ENCODE measurements at regions not wholly inside any gene's neighbourhood (a gene's known extent, or its start where the extent isn't known, plus 50 kb on each side); places are given as distances from the start of the nearest gene placed in this dataset.
"Not testable (repeated sequence)": the region's sequence is repeated elsewhere in the genome, so short reads cannot be mapped to it uniquely, and the experiment has no call there.

GRCh38 chr20:30719415-30720199, 537.9 kb upstream of the DEFB115 start:
- not testable (repeated sequence) for DNase-seq (ENCODE audit: low spot score); H3K4me3 Mint-ChIP-seq (ENCODE audit: unreplicated experiment); H3K36me3 Mint-ChIP-seq (ENCODE audit: low read depth, unreplicated experiment); H3K4me1 Mint-ChIP-seq (ENCODE audit: unreplicated experiment); H3K27ac Mint-ChIP-seq (ENCODE audit: unreplicated experiment); H3K9me3 Mint-ChIP-seq (ENCODE audit: unreplicated experiment); H3K27me3 Mint-ChIP-seq (ENCODE audit: unreplicated experiment)

DNA sequence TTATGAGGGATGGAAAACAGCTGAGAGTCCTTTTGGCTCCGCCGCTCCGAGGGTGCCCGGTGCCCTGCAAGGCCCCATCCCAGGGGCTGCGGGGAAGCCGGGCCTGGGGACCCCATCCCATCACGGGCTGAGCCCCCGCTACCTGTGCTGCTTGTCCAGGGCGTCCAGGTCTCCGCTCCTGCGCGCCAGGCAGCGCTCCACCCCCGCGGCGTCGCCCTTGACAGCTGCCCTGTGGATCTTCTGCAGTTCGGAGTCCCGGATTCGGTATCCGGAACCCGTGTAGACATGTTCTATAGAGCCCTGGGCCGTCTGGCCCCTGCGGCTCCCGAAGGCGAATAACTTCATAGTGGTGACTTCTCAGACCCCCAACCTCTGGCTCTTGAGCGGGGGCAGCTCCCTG, 534.0 kb upstream of the DEFB115 start:
- peak; percentile 8 for DNase-seq (ENCODE audit: low spot score)
- H3K36me3 Mint-ChIP-seq (ENCODE audit: low read depth, unreplicated experiment); H3K4me1 Mint-ChIP-seq (ENCODE audit: unreplicated experiment); H3K27ac Mint-ChIP-seq (ENCODE audit: unreplicated experiment); H3K9me3 Mint-ChIP-seq (ENCODE audit: unreplicated experiment); H3K27me3 Mint-ChIP-seq (ENCODE audit: unreplicated experiment): not testable (repeated sequence)
- H3K4me3 Mint-ChIP-seq (ENCODE audit: unreplicated experiment), result peak overlapping the region; percentile 92

DNA sequence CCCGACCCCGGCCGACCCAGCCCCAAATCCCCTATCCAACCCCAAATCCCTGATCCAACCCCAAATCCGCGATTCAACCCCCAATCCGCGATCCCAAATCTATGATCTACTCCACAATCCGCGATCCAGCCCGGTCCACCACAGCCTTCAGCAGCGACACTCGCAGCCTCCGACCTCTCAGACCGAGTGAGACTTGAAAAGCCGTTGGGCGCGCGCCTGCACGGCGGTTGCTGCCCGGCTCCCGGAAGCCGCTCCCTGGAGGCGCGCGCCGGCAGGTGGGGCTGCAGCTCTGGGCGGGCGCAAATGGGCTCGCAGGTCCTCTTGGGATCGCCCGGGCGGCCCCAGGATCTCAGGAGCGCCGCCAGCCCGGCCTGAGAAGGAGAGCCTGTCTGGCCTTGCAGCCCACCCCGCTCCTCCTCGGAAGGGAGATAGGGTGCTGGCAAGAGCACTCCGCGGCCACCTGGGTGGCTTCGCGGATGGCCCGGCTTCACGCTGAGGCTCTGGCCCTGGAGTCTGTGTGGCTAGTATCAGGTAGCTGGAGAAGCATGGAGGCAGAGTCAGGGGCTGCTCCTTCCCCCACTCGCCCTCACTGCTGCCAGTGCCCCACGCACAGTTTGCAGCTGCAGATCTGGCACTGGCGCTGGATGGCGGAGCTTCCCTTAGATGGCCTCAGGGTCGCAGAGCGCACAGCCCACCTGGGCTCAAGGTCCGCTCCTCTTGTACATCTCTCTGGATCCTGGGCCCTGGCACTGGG, 533.4 kb upstream of the DEFB115 start:
- not testable (repeated sequence) for H3K27me3 Mint-ChIP-seq (ENCODE audit: unreplicated experiment); H3K27ac Mint-ChIP-seq (ENCODE audit: unreplicated experiment); H3K36me3 Mint-ChIP-seq (ENCODE audit: low read depth, unreplicated experiment); H3K9me3 Mint-ChIP-seq (ENCODE audit: unreplicated experiment); H3K4me1 Mint-ChIP-seq (ENCODE audit: unreplicated experiment)
- peak; percentile 70 for DNase-seq (ENCODE audit: low spot score)
- H3K4me3 Mint-ChIP-seq (ENCODE audit: unreplicated experiment), result peak overlapping the region; percentile 92

GRCh38 chr20:30724688-30725074, 532.8 kb upstream of the DEFB115 start:
- H3K36me3 Mint-ChIP-seq (ENCODE audit: low read depth, unreplicated experiment); H3K27me3 Mint-ChIP-seq (ENCODE audit: unreplicated experiment); H3K4me3 Mint-ChIP-seq (ENCODE audit: unreplicated experiment); H3K27ac Mint-ChIP-seq (ENCODE audit: unreplicated experiment); H3K9me3 Mint-ChIP-seq (ENCODE audit: unreplicated experiment); H3K4me1 Mint-ChIP-seq (ENCODE audit: unreplicated experiment): not testable (repeated sequence)
- DNase-seq (ENCODE audit: low spot score), result peak; percentile 11

- H3K27me3 Mint-ChIP-seq (ENCODE audit: unreplicated experiment); H3K36me3 Mint-ChIP-seq (ENCODE audit: low read depth, unreplicated experiment); H3K4me1 Mint-ChIP-seq (ENCODE audit: unreplicated experiment); DNase-seq (ENCODE audit: low spot score); H3K9me3 Mint-ChIP-seq (ENCODE audit: unreplicated experiment); H3K4me3 Mint-ChIP-seq (ENCODE audit: unreplicated experiment); H3K27ac Mint-ChIP-seq (ENCODE audit: unreplicated experiment): not testable (repeated sequence)
Observed at GRCh38 chr20:30725188-30725587, 532.3 kb upstream of the DEFB115 start.

DNA sequence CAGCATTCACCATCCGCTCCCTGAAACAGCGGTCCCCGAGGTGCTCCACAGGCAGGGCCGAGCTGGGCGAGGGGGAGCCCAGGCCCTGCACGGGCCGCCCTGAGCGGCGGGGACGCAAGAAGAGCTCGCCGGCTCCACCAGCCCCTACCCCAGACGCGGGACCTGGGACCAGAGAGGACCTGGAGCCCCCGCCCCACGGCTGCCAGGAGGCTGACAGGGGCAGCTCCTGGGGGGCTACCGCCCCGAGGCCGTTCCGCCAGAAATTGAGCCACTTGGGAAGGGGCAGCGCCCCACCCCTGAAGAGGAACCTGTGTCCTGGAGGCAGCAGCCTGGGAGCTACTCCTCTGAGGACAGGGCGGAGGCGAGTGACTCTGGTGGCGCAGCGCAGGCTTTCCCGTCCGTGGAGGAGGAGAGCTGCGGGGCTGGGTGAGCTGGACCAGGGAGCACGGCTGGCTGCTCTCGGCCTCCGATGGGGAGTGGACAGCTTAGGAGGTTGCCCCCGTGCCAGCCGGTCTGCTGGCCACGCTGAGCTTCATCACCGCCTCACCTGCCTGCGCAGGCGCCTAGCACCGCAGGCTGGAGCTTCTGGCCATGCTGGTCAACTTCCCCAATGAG, 529.1 kb upstream of the DEFB115 start:
- not testable (repeated sequence) for H3K4me3 Mint-ChIP-seq (ENCODE audit: unreplicated experiment); H3K27me3 Mint-ChIP-seq (ENCODE audit: unreplicated experiment); H3K27ac Mint-ChIP-seq (ENCODE audit: unreplicated experiment); H3K9me3 Mint-ChIP-seq (ENCODE audit: unreplicated experiment); H3K4me1 Mint-ChIP-seq (ENCODE audit: unreplicated experiment); H3K36me3 Mint-ChIP-seq (ENCODE audit: low read depth, unreplicated experiment); DNase-seq (ENCODE audit: low spot score)

Measured in endothelial cell (in vitro differentiated cells).